ENCODE measurements at regions not wholly inside any gene's neighbourhood (a gene's known extent, or its start where the extent isn't known, plus 50 kb on each side); places are given as distances from the start of the nearest gene placed in this dataset.
A peak's percentile ranks its signal among the peaks of the same experiment; 100 is the strongest.

DNA sequence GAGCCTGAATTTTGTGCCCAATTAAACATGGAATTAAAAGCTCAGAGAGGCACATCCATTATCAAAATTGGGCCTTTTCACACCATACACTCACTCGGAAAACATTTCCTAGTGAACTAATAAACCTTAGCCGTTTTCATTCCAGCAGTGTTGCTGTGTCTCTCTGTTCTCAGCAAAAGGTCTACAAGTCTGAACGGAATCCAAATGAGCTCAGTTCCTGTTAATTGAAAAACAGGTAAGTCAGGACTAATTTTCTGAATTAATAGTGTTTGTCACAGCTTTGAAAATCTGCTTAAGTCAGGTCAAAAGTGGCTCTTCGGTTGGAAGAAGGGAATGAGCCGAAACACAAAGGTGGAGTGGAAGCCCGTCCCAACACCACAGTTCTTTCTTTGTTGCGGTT lies 163.3 kb upstream of the RALGAPA2 start:
- Mint-ChIP-seq H3K27me3 (peaks cover 34 to 35% of the 10 kb centered on the region in 2 donors), H3K4me3 (no peak overlapping the region), H3K4me1 (ENCODE audit: low read depth in 2 of 2) (no peaks in the 10 kb centered on the region), H3K9me3 (no peaks in the 10 kb centered on the region), H3K36me3 (ENCODE audit: insufficient read depth) (no peaks in the 10 kb centered on the region), H3K27ac (no peak overlapping the region)
- DNase-seq, result no peak
- ATAC-seq (replicated peaks), result no peak

DNA sequence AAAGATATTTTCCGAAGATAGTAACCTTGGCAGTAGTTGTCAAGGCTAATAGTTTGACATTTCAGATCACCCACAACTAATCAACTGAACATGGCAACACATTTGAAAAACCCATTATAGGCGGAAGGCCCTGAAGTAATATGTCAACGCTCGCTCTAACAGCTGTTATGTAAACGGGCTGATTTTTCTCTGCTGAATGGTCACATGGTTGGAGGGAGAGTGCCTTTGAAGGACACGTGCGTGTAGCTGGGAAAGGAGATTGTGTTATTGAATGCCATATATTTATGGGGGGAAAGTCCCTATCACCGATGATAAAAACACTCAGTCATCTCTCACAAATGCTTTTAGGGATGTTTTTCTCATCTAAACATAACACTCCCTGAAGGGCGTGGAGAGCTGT lies 160.0 kb upstream of the RALGAPA2 start:
- H3K27me3 Mint-ChIP-seq, result peaks cover 33 to 50% of the 10 kb centered on the region in 2 donors
- no peaks in the 10 kb centered on the region for H3K9me3 Mint-ChIP-seq
- H3K27ac Mint-ChIP-seq, result no peak overlapping the region
- H3K36me3 Mint-ChIP-seq (ENCODE audit: insufficient read depth), result no peaks in the 10 kb centered on the region
- H3K4me1 Mint-ChIP-seq (ENCODE audit: low read depth in 2 of 2), result no peaks in the 10 kb centered on the region
- ATAC-seq (replicated peaks) (no peak), DNase-seq (no peak)
- no peak overlapping the region for H3K4me3 Mint-ChIP-seq

DNA sequence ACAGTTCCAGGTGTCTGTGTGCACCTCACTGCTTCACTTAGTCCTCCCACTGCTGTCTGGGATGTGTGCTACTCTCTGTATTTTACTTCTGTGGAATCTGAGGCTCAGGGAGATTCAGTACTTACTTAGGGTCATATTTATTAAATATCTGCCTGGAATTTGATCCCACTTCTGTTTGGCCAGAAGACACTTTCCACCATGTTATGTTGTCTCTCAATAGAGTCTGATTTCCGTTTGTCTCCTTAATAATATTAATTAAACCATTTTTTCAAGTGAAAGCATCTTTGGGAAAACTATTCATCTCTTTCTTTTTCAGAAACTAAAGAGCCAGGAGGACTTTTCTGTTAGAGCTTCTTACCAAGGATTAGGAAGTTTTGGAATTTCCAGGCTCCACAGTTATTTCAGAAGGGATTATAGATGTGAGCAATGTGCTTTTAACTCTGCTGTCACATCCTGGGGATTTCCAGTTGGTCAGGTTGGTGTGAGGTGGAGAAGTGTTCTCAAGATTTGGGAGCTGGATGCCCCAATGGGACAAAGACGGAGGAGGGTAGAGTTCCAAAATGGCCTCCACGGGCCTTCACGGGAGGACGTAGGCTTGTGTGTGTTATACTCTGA lies 156.8 kb upstream of the RALGAPA2 start:
- ATAC-seq (replicated peaks) (no peak), DNase-seq (no peak)
- Mint-ChIP-seq H3K9me3 (no peaks in the 10 kb centered on the region), H3K27ac (no peak overlapping the region), H3K27me3 (peaks cover 33 to 61% of the 10 kb centered on the region in 2 donors), H3K36me3 (ENCODE audit: insufficient read depth) (no peaks in the 10 kb centered on the region), H3K4me3 (no peak overlapping the region), H3K4me1 (ENCODE audit: low read depth in 2 of 2) (no peaks in the 10 kb centered on the region)

DNA sequence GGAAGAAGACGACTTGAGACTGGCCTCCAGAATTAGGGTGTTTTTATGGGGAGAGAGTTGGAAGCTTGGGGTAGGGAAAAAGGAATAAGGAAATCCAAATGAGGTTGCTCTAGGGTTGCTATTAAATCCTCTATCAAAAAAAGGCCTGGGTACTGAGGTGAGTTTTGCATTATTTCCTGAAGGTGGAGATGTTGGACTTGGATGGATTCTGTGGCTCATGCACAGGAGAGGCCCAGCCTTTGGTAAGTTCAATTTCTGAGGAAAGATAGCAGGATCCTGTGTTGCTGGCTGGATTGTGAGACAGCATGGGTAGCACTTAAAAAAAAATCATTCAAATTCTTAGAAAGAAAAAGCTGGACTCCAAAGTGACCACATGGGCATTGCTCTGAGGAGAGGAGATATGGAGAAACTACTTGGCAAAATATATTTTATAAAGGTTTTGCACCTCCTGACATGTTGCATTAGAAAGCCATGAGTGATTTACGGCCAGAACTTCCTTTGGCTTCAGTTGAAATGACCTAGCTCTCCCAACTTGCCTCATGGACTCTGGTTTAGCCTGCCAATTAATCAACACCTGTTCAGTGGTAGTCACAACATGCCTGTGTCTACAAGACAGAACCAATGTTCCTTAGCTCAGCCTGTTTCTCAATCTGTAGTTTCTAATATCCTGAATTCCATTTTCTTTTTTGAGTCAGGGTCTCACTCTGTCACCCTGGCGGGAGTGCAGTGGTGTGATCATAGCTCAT lies 152.1 kb upstream of the RALGAPA2 start:
- Mint-ChIP-seq H3K27me3 (peaks cover 7 to 48% of the 10 kb centered on the region in 2 donors), H3K4me1 (ENCODE audit: low read depth in 2 of 2) (no peaks in the 10 kb centered on the region), H3K36me3 (ENCODE audit: insufficient read depth) (no peaks in the 10 kb centered on the region), H3K27ac (no peak overlapping the region), H3K4me3 (no peak overlapping the region), H3K9me3 (no peaks in the 10 kb centered on the region)
- DNase-seq (no peak), ATAC-seq (replicated peaks) (no peak)

DNA sequence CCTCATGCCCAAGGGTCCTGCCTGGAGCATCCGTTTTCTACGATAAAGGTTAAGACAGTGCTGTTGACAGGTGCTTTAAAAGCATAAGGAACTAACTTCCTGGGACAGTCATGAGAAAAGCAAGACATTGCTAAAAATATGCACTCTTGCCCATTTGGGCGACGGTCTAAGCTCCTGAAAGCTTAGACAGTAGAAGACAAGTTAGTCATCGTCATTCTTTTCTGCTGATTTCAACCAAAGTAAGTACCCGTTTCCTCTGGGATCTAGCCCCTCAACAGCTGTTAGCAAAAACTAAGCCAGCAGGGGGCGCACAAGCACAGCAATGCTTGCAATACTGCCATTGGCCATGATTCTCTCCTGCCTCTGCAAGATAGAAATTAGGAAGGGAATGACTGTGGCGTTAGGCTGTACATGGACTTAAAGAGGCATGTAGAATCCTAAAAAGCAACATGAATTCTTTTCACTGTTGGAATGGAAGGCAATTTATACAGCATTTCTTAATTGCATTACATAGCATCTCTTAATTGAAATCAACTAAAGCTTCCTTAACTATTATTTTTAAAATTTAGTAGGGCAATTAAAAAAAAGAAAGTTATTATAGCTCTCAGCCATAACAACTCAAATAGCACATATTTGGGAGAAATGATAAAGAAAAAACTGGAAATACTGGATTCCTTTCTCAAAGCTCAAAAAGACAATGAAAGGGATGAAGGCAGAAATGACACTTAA lies 147.8 kb upstream of the RALGAPA2 start:
- peaks cover 23 to 33% of the 10 kb centered on the region in 2 donors for H3K27me3 Mint-ChIP-seq
- H3K4me3 Mint-ChIP-seq, result no peak overlapping the region
- no peaks in the 10 kb centered on the region for H3K36me3 Mint-ChIP-seq (ENCODE audit: insufficient read depth)
- no peak overlapping the region for H3K27ac Mint-ChIP-seq
- no peaks in the 10 kb centered on the region for H3K4me1 Mint-ChIP-seq (ENCODE audit: low read depth in 2 of 2)
- peak; percentile 74 to 80 (median 80) for DNase-seq
- peak; percentile 65 for ATAC-seq (replicated peaks)
- no peaks in the 10 kb centered on the region for H3K9me3 Mint-ChIP-seq

DNA sequence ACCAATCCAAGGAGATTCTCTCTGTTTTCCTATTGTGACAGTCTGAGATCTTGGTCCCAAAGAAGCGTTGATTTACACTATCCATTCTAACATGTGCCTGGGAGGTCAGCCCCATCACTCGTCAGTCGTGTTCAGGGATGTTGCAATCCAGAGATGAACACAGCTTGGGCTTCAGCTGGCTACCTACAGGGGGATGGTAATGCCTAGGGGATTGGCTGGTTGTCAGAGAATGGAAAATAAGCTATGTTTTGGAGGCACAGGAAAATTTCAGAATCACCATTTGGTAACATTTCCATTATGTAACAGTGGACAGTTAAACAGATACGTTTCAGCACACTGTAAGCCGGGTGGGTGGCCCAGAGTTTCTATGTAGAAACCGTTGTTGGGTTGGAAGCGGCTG lies 147.1 kb upstream of the RALGAPA2 start:
- DNase-seq, result no peak
- no peaks in the 10 kb centered on the region for H3K4me1 Mint-ChIP-seq (ENCODE audit: low read depth in 2 of 2)
- no peak overlapping the region for H3K4me3 Mint-ChIP-seq
- peaks cover 25 to 33% of the 10 kb centered on the region in 2 donors for H3K27me3 Mint-ChIP-seq
- no peak overlapping the region for H3K27ac Mint-ChIP-seq
- ATAC-seq (replicated peaks), result no peak
- H3K9me3 Mint-ChIP-seq, result no peaks in the 10 kb centered on the region
- H3K36me3 Mint-ChIP-seq (ENCODE audit: insufficient read depth), result no peaks in the 10 kb centered on the region

DNA sequence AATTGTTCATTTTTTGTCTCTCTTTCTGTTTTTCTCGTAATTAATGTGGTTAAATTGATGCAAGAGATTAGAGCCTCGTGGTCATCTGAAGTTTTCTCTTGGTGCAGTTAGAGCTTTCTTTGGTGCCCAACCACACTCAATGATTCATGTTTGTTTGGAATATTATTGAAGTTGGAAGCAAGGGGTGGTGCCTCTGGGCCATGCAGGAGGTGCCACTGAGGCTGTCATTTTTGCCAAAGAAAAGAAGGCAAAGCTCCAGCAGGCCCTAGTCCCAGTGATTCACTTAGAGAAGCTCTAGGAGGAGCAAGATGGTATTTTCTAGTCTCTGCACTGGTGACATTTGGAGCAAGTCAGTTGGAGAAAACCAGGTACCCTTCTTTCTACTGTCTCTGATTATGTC lies 144.5 kb upstream of the RALGAPA2 start:
- Mint-ChIP-seq H3K27ac (no peak overlapping the region), H3K27me3 (peaks cover 26 to 35% of the 10 kb centered on the region in 2 donors), H3K9me3 (no peaks in the 10 kb centered on the region), H3K4me3 (no peak overlapping the region), H3K36me3 (ENCODE audit: insufficient read depth) (no peaks in the 10 kb centered on the region), H3K4me1 (ENCODE audit: low read depth in 2 of 2) (no peaks in the 10 kb centered on the region)
- DNase-seq, result no peak
- ATAC-seq (replicated peaks), result no peak

DNA sequence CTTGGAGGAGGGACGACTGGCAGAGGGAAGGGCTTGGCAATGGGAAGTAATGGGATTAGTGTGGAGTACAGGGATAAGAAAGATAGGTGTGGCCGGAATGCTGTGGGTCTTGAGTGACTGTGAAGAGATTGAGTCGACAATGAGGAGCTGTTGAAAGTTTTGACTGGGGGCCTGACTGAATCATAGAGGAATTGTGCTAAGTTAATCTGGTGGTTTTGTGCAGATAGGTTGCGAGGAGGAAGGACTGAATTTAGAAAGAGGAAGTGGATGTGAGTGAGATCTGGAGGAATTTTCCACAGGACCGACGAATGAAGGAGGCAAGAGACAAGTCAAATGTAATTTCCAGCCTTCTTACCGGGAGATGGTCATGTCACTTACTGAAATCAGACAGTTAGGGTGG lies 143.9 kb upstream of the RALGAPA2 start:
- Mint-ChIP-seq H3K4me3 (no peak overlapping the region), H3K27ac (no peak overlapping the region), H3K36me3 (ENCODE audit: insufficient read depth) (no peaks in the 10 kb centered on the region), H3K4me1 (ENCODE audit: low read depth in 2 of 2) (no peaks in the 10 kb centered on the region), H3K27me3 (peaks cover 26 to 35% of the 10 kb centered on the region in 2 donors), H3K9me3 (no peaks in the 10 kb centered on the region)
- DNase-seq, result no peak
- ATAC-seq (replicated peaks), result no peak

DNA sequence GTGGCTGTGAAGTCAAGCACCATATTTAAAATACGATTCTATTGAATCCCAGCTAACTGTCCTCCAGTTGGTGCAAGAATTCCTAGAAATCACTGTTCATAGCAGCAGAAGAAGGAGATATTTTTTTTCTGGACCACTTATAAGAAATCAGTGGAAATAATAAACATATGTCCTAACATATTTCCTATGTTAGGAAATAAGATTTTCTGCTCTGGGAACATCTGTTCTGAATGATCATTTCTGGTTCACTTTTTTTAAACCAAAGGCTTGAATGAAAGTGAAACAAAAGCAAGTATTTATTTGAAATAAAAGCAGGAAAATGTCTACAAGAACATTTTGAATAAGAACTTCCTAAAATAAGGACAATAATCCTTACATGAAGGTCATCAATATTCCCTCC lies 138.9 kb upstream of the RALGAPA2 start:
- Mint-ChIP-seq H3K4me1 (ENCODE audit: low read depth in 2 of 2) (no peaks in the 10 kb centered on the region), H3K36me3 (ENCODE audit: insufficient read depth) (no peaks in the 10 kb centered on the region), H3K4me3 (no peak overlapping the region), H3K9me3 (no peaks in the 10 kb centered on the region), H3K27ac (no peak overlapping the region), H3K27me3 (peaks cover 27 to 33% of the 10 kb centered on the region in 2 donors)
- DNase-seq (no peak), ATAC-seq (replicated peaks) (no peak)

DNA sequence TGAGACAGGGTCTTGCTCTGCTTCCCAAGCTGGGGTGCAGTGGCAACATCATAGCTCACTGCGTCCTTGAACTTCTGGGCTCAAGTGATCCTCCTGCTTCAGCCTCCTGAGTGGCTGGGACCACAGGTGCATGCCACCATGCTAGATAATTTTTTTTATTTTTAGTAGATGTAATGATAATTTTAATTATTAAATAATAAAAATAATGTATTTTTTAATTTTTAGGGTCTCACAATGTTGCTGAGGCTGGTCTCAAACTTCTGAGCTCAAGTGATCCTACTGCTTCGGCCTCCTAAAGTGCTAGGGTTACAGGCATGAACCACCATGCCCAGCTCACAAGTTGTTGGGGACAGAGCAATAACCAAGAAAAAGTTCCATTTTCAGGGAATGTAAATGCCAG lies 138.0 kb upstream of the RALGAPA2 start:
- ATAC-seq (replicated peaks), result no peak
- Mint-ChIP-seq H3K36me3 (ENCODE audit: insufficient read depth) (no peaks in the 10 kb centered on the region), H3K4me1 (ENCODE audit: low read depth in 2 of 2) (no peaks in the 10 kb centered on the region)

DNA sequence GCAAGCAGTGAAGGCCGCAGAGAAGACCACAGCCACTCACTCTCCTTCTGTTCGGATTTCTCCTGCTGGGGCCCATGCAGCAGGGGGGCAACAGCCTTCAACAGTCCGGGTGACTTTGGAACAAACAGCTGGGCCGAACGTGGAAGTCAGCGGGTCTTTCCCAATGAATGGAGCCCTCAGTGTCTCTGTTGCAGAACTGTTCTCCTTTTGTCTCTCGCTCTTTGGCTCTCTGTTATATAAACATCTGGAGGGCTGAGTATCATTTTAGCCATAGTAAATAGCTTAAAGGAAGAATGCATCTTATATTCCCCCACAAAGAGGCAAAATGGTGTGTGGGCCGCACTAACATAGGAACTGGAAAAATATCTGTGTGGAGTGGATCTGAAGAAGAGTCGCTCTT lies 136.7 kb upstream of the RALGAPA2 start:
- Mint-ChIP-seq H3K27ac (no peak overlapping the region), H3K27me3 (peaks cover 27 to 52% of the 10 kb centered on the region in 2 donors), H3K4me3 (no peak overlapping the region), H3K9me3 (no peaks in the 10 kb centered on the region), H3K4me1 (ENCODE audit: low read depth in 2 of 2) (peaks cover 0 to under 1% of the 10 kb centered on the region in 2 donors), H3K36me3 (ENCODE audit: insufficient read depth) (no peaks in the 10 kb centered on the region)
- ATAC-seq (replicated peaks) (no peak), DNase-seq (no peak)

More for the DNA sequence above, 138.0 kb upstream of the RALGAPA2 start:
- DNase-seq, result no peak
- Mint-ChIP-seq H3K27ac (no peak overlapping the region), H3K27me3 (peaks cover 27 to 40% of the 10 kb centered on the region in 2 donors), H3K4me3 (no peak overlapping the region), H3K9me3 (no peaks in the 10 kb centered on the region)

DNA sequence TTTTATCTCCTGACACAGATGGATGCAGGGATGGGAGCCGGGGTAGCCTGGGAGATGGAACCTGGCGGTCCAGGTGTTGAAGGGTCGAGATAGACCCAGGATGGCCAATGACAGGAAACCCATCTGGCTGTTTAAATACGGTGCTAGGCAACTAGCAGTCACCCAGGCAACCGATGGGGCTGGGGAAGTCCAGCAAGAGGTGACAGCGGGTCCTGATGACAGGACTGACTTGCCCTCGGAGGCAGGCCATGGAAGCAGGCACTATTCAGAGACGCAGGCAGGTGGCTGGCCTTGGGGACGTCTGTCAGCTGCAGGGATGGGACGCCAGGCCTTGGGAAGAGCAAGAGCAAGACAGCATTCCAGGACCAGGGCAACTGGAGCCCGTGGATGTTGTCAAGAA lies 135.4 kb upstream of the RALGAPA2 start:
- no peaks in the 10 kb centered on the region for H3K9me3 Mint-ChIP-seq
- DNase-seq, result no peak
- H3K36me3 Mint-ChIP-seq (ENCODE audit: insufficient read depth), result no peaks in the 10 kb centered on the region
- H3K27me3 Mint-ChIP-seq, result peaks cover 28 to 47% of the 10 kb centered on the region in 2 donors
- ATAC-seq (replicated peaks), result no peak
- peaks cover 0 to 2% of the 10 kb centered on the region in 2 donors for H3K4me1 Mint-ChIP-seq (ENCODE audit: low read depth in 2 of 2)
- no peak overlapping the region for H3K27ac Mint-ChIP-seq
- H3K4me3 Mint-ChIP-seq, result no peak overlapping the region

DNA sequence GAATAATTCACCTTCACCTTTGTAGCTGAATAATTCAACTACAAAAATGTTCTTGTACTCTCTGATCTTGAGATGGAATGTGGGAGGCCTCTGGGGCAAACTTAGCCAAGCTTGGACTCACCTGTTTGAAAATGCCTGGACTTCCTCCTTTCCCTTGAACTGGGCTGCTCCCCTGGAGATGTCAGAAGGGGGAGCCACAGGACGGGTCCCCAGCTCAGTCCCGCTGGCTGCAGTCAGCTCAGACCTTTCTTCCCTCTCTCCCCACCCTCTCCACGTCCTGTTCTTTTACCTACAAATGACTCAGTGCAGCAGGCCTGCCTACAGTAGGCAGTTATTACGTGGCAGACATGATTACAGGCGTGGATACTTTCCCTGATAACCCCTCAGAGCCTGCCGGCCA lies 131.5 kb upstream of the RALGAPA2 start:
- H3K4me3 Mint-ChIP-seq, result no peak overlapping the region
- ATAC-seq (replicated peaks) (no peak), DNase-seq (no peak)
- H3K36me3 Mint-ChIP-seq (ENCODE audit: insufficient read depth), result no peaks in the 10 kb centered on the region
- H3K27ac Mint-ChIP-seq, result no peak overlapping the region
- H3K4me1 Mint-ChIP-seq (ENCODE audit: low read depth in 2 of 2), result peaks cover 0 to 2% of the 10 kb centered on the region in 2 donors
- H3K27me3 Mint-ChIP-seq, result peaks cover 39 to 68% of the 10 kb centered on the region in 2 donors
- no peaks in the 10 kb centered on the region for H3K9me3 Mint-ChIP-seq

DNA sequence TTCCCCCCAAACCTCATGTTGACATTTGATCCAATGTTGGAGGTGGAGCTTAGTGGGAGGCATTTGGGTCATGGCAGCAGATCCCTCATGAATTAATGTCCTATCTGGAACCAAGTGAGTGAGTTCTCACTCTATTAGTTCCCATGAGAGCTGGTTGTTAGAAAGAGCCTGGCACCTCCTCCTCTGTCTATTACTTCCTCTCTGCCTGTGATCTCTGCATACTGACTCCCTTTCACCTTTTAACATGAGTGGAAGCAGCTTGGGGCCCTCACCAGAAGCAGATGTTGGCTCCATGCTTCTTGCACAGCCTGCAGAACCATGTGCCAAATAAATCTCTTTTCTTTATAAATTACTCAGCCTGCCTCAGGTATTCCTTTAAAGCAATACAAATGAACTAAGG lies 127.3 kb upstream of the RALGAPA2 start:
- ATAC-seq (replicated peaks), result no peak
- H3K36me3 Mint-ChIP-seq (ENCODE audit: insufficient read depth), result no peaks in the 10 kb centered on the region
- H3K27ac Mint-ChIP-seq, result no peak overlapping the region
- no peak for DNase-seq
- no peak overlapping the region for H3K4me3 Mint-ChIP-seq
- peaks cover 0 to 2% of the 10 kb centered on the region in 2 donors for H3K4me1 Mint-ChIP-seq (ENCODE audit: low read depth in 2 of 2)
- H3K9me3 Mint-ChIP-seq, result no peaks in the 10 kb centered on the region
- H3K27me3 Mint-ChIP-seq, result peaks cover 33 to 56% of the 10 kb centered on the region in 2 donors

Measured in effector memory CD8-positive, alpha-beta T cell (primary cell).